H1 (cell line): ENCODE measurements at regions not wholly inside any gene's neighbourhood (a gene's known extent, or its start where the extent isn't known, plus 50 kb on each side); places are given as distances from the start of the nearest gene placed in this dataset.
A peak's percentile ranks its signal among the peaks of the same experiment; 100 is the strongest.

ENCODE experiments used
- CTCF ChIA-PET: fragments of 300-600 bp; sonication (Branson Sonifier 250); formaldehyde crosslinking; loops from one replicate; lab custom pipeline; 2021; ENCODE audit not compliant: partially characterized antibody; lab: Charles Lee
- POLR2A ChIA-PET: fragments of 300-600 bp; sonication (Branson Sonifier 250); formaldehyde crosslinking; loops from one replicate; lab custom pipeline; 2021; ENCODE audit warnings: inconsistent platforms; ENCODE audit not compliant: partially characterized antibody; lab: Charles Lee
- DNase-seq, 2 experiments: peaks; one replicate each; pipeline versions ENCODE4 v3.0.0 to v3.0.0-alpha.2; 2010 to 2022; ENCODE audit warnings: low spot score in 2 of 2, low read depth in 1 of 2, mixed read lengths in 1 of 2
- FAIRE-seq: peaks from 2 replicates; lab custom pipeline; 2011; peaks lifted over from hg19 to GRCh38; lab: Jason Lieb, UNC
- H2AFZ ChIP-seq: 2 replicates; pipeline ENCODE4 v1.8.1; 2012; ENCODE audit warnings: low read length, inconsistent platforms
- H2AK5ac ChIP-seq: 2 replicates; pipeline ENCODE4 v1.6.1; 2013; ENCODE audit warnings: low read depth, low read length
- H2BK120ac ChIP-seq: replicated peaks from 2 replicates; pipeline ENCODE3; 2013; ENCODE audit warnings: low read depth, low read length, inconsistent platforms
- H2BK12ac ChIP-seq: 2 replicates; pipeline ENCODE4 v1.6.1; 2013; ENCODE audit warnings: low read depth, low read length
- H2BK15ac ChIP-seq: 2 replicates; pipeline ENCODE4 v1.6.1; 2013; ENCODE audit warnings: low read length
- H2BK20ac ChIP-seq: 2 replicates; pipeline ENCODE4 v1.6.1; 2013; ENCODE audit warnings: low read length
- H2BK5ac ChIP-seq: 2 replicates; pipeline ENCODE4 v1.6.1; 2013; ENCODE audit warnings: low read depth, low read length
- H3K14ac ChIP-seq: 2 replicates; pipeline ENCODE4 v1.6.1; 2013; ENCODE audit warnings: inconsistent platforms; ENCODE audit not compliant: insufficient read length
- H3K18ac ChIP-seq: 2 replicates; pipeline ENCODE4 v1.6.1; 2013; ENCODE audit warnings: low read length; ENCODE audit errors: extremely low read depth
- H3K23ac ChIP-seq: 2 replicates; pipeline ENCODE4 v1.6.1; 2013; ENCODE audit warnings: inconsistent platforms; ENCODE audit not compliant: insufficient read length
- H3K23me2 ChIP-seq: 2 replicates; pipeline ENCODE4 v1.6.1; 2013; ENCODE audit warnings: low read depth, low read length
- H3K27ac ChIP-seq: 2 replicates; pipeline ENCODE4 v1.6.1; 2011; ENCODE audit warnings: low read depth, low read length, inconsistent platforms
- H3K27me3 ChIP-seq, 4 experiments: replicated peaks in 1 of 4; 1 replicate in 1 of 4; 2 replicates in 3 of 4; pipeline versions ENCODE4 v1.6.1 to v1.8.1; 2011 to 2013; ENCODE audit warnings: low read length in 3 of 4, mild to moderate bottlenecking in 3 of 4, inconsistent platforms in 2 of 4, mixed read lengths in 2 of 4, moderate library complexity in 1 of 4; ENCODE audit not compliant: control insufficient read depth in 3 of 4, insufficient read depth in 3 of 4; ENCODE audit errors: extremely low read depth in 1 of 4
- H3K36me3 ChIP-seq, 4 experiments: 2 replicates each; pipeline versions ENCODE4 v1.6.1 to v1.8.1; 2011 to 2013; ENCODE audit warnings: mild to moderate bottlenecking in 4 of 4, low read length in 3 of 4, moderate library complexity in 2 of 4, control low read depth in 1 of 4, inconsistent platforms in 1 of 4; ENCODE audit not compliant: insufficient read depth in 4 of 4, control insufficient read depth in 2 of 4
- H3K4ac ChIP-seq: replicated peaks from 2 replicates; pipeline ENCODE3; 2013; ENCODE audit warnings: low read length, low read depth, mixed read lengths, inconsistent platforms; ENCODE audit not compliant: insufficient read length
- H3K4me1 ChIP-seq, 4 experiments: replicated peaks in 1 of 4; 1 replicate in 1 of 4; 2 replicates in 3 of 4; pipeline versions ENCODE4 v1.6.1 to v1.8.1; 2011 to 2013; ENCODE audit warnings: low read length in 3 of 4, inconsistent platforms in 2 of 4, mixed read lengths in 1 of 4; ENCODE audit not compliant: insufficient read depth in 4 of 4, control insufficient read depth in 3 of 4
- H3K4me2 ChIP-seq, 2 experiments: 2 replicates each; pipeline versions ENCODE4 v1.6.1 to v1.8.1; 2011 to 2013; ENCODE audit warnings: low read depth in 2 of 2, low read length in 2 of 2, control low read depth in 1 of 2, inconsistent platforms in 1 of 2, mild to moderate bottlenecking in 1 of 2; ENCODE audit not compliant: insufficient read depth in 1 of 2
- H3K4me3 ChIP-seq, 4 experiments: fragments of 200-600, 300-600 bp in 1 of 4; sonication (generic), shearing (Covaris generic), sonication (Bioruptor Twin) in 1 of 4; 2 replicates each; pipeline versions ENCODE4 v1.5.1 to v1.8.1; 2011 to 2016; ENCODE audit warnings: low read length in 4 of 4, low read depth in 3 of 4, control low read depth in 2 of 4, inconsistent platforms in 2 of 4, mild to moderate bottlenecking in 2 of 4, mixed read lengths in 1 of 4, moderate library complexity in 1 of 4; ENCODE audit not compliant: insufficient read depth in 2 of 4; ENCODE audit errors: extremely low read depth in 1 of 4
- H3K56ac ChIP-seq: replicated peaks from 2 replicates; pipeline ENCODE3; 2013; ENCODE audit warnings: low read depth, mild to moderate bottlenecking, mixed read lengths, low read length, inconsistent platforms; ENCODE audit not compliant: insufficient read length
- H3K79me1 ChIP-seq: 2 replicates; pipeline ENCODE4 v1.6.1; 2013; ENCODE audit warnings: low read depth, low read length, control low read depth
- H3K79me2 ChIP-seq, 2 experiments: 2 replicates each; pipeline versions ENCODE4 v1.6.1 to v1.8.1; 2012 to 2013; ENCODE audit warnings: low read length in 2 of 2, mild to moderate bottlenecking in 2 of 2, inconsistent platforms in 1 of 2; ENCODE audit not compliant: insufficient read depth in 2 of 2, control insufficient read depth in 1 of 2
- H3K9ac ChIP-seq, 4 experiments: replicated peaks in 1 of 4; 1 replicate in 1 of 4; 2 replicates in 3 of 4; pipeline versions ENCODE4 v1.6.1 to v1.8.1; 2011 to 2013; ENCODE audit warnings: low read depth in 3 of 4, low read length in 3 of 4, control low read depth in 2 of 4, mild to moderate bottlenecking in 2 of 4, moderate library complexity in 2 of 4, inconsistent platforms in 1 of 4; ENCODE audit errors: extremely low read depth in 1 of 4
- H3K9me3 ChIP-seq, 2 experiments: 2 replicates each; pipeline versions ENCODE4 v1.6.1 to v1.8.1; 2012 to 2013; ENCODE audit warnings: mild to moderate bottlenecking in 2 of 2, moderate library complexity in 2 of 2, control low read depth in 1 of 2, inconsistent platforms in 1 of 2, low read depth in 1 of 2, low read length in 1 of 2, mixed read lengths in 1 of 2; ENCODE audit not compliant: insufficient read depth in 2 of 2
- H4K20me1 ChIP-seq, 2 experiments: replicated peaks in 1 of 2; 2 replicates each; pipeline versions ENCODE3 to v1.8.1; 2011 to 2013; ENCODE audit warnings: inconsistent platforms in 2 of 2, low read length in 2 of 2, mild to moderate bottlenecking in 1 of 2; ENCODE audit not compliant: insufficient read depth in 2 of 2, control insufficient read depth in 1 of 2
- H4K5ac ChIP-seq: 2 replicates; pipeline ENCODE4 v1.6.1; 2013; ENCODE audit warnings: low read length, low read depth, mixed read lengths, inconsistent platforms; ENCODE audit not compliant: insufficient read length
- H4K8ac ChIP-seq: 2 replicates; pipeline ENCODE4 v1.8.0; 2013; ENCODE audit warnings: mild to moderate bottlenecking, moderate library complexity, low read length, inconsistent platforms; ENCODE audit not compliant: insufficient read depth; ENCODE audit errors: extremely low read depth
- H4K91ac ChIP-seq: replicated peaks from 2 replicates; pipeline ENCODE3; 2013; ENCODE audit warnings: low read length, mixed read lengths, inconsistent platforms; ENCODE audit not compliant: insufficient read length
- ASH2L ChIP-seq: fragments of 200-600, 300-600 bp; sonication (generic); IDR thresholded peaks from one replicate; pipeline ENCODE4 v1.7.1; 2017; ENCODE audit warnings: low read length
- BACH1 ChIP-seq: IDR thresholded peaks from 2 replicates; pipeline ENCODE4 v1.6.1; 2012; ENCODE audit warnings: low read length, improper control_type of control experiment
- BCL11A ChIP-seq, 2 experiments: IDR thresholded peaks; one replicate each; pipeline ENCODE4 v1.6.1; 2011; ENCODE audit warnings: low read depth in 2 of 2, low read length in 2 of 2, mild to moderate bottlenecking in 2 of 2
- CBX5 ChIP-seq: fragments of 300-800, 300-1000 bp; sonication (generic); IDR thresholded peaks from 2 replicates; pipeline ENCODE4 v1.7.1; 2016; ENCODE audit warnings: antibody characterized with exemption, low read length, low read depth
- CHD2 ChIP-seq: IDR thresholded peaks from 2 replicates; pipeline ENCODE4 v1.6.1; 2012; ENCODE audit warnings: low read length, improper control_type of control experiment
- CREB1 ChIP-seq: IDR thresholded peaks from 2 replicates; pipeline ENCODE4 v1.6.1; 2012; ENCODE audit warnings: inconsistent platforms
- EGR1 ChIP-seq: IDR thresholded peaks from 2 replicates; pipeline ENCODE4 v1.6.1; 2011; ENCODE audit warnings: low read depth, low read length, borderline replicate concordance
- RXRA ChIP-seq: IDR thresholded peaks from 2 replicates; pipeline ENCODE4 v1.6.1; 2011; ENCODE audit warnings: low read depth, mild to moderate bottlenecking, low read length, moderate library complexity; ENCODE audit not compliant: insufficient read depth
- SP1 ChIP-seq: IDR thresholded peaks from 2 replicates; pipeline ENCODE4 v1.6.1; 2011; ENCODE audit warnings: low read depth, low read length
- SP2 ChIP-seq: IDR thresholded peaks from 2 replicates; pipeline ENCODE4 v1.6.1; 2012; ENCODE audit warnings: mild to moderate bottlenecking, low read length, inconsistent platforms
- TBP ChIP-seq: IDR thresholded peaks from 2 replicates; pipeline ENCODE4 v1.6.1; 2011; ENCODE audit warnings: low read depth, low read length, improper control_type of control experiment
- whole genome bisulfite sequencing, 2 experiments: shearing (Covaris generic) in 1 of 2; methylation state at CpG; one replicate each; pipeline versions ENCODE4 v1.1.6 to v1.1.7; 2013 to 2015; ENCODE audit warnings: low lambda C conversion rate in 2 of 2, mixed read lengths in 2 of 2, inconsistent platforms in 1 of 2, low coverage in 1 of 2, missing lambda C conversion rate in 1 of 2; ENCODE audit not compliant: insufficient replicate concordance in 2 of 2, insufficient coverage in 1 of 2, insufficient read length in 1 of 2; ENCODE audit errors: extremely low coverage in 1 of 2, missing lambda C conversion rate in 1 of 2; 5-methylcytosine and 5-hydroxymethylcytosine counted together
- TF ChIP-seq, protein P1 (sequence below): IDR thresholded peaks from 2 replicates; pipeline ENCODE4 v1.6.1; 2012; ENCODE audit warnings: inconsistent platforms
- TF ChIP-seq, protein P2 (sequence below), 3 experiments: IDR thresholded peaks; 1 replicate in 2 of 3; 2 replicates in 1 of 3; pipeline versions ENCODE4 v1.5.1 to v1.6.1; 2011; ENCODE audit warnings: low read length in 3 of 3, mild to moderate bottlenecking in 3 of 3, inconsistent platforms in 2 of 3, low read depth in 1 of 3, moderate library complexity in 1 of 3; ENCODE audit not compliant: insufficient read depth in 1 of 3; ENCODE audit errors: control extremely low read depth in 1 of 3

DNA sequence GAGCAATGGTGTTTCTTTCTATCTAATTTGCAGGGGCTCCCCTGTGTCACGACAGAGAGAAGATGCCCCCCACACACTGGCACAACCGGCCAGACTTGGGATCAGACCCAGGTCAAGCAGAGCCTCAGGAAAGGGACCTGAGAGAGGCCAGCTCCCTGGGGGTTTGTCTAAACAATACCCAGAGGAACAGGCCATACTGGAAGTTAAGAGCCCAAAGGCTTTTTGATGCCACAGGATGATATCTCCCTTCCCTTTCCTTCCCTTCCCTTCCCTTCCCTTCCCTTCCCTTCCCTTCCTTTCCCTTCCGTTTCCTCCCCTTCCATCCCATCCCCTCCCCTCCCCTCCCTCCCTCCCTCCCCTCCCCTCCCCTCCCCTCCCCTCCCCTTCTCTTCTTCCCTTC, 139.2 kb downstream of the ARL4C start:
- Histone ChIP-seq H4K91ac (no peak overlapping the region), H3K23me2 (no peaks in the 10 kb centered on the region), H2BK12ac (0 out of 2 replicates have a peak overlapping the region, but pooled peaks have one; percentile 43), H3K4me3 (no peak overlapping the region), H3K27ac (no peak overlapping the region), H2BK5ac (no peak overlapping the region), H3K79me1 (no peaks in the 10 kb centered on the region), H3K9ac (no peak overlapping the region), H2AFZ (no peak overlapping the region), H3K9me3 (peaks cover 2 to 6% of the 10 kb centered on the region in 2 experiments; a peak in 1 of 4 replicates), H4K8ac (peak overlapping the region; percentile 17; the same call in 1 of the 2 replicates), H3K4me2 (no peak overlapping the region), H4K20me1 (no peaks in the 10 kb centered on the region), H3K36me3 (no peaks in the 10 kb centered on the region), H3K56ac (no peak overlapping the region), H2AK5ac (no peak overlapping the region), H3K4ac (no peak overlapping the region), H4K5ac (no peak overlapping the region), H3K4me1 (peaks cover 0 to 6% (median 3%) of the 10 kb centered on the region in 4 experiments; a peak in 4 of 7 replicates), H3K14ac (no peak overlapping the region), H3K79me2 (no peaks in the 10 kb centered on the region), H2BK15ac (no peak overlapping the region), H2BK20ac (no peak overlapping the region), H3K18ac (no peak overlapping the region; the same call in 1 of the 2 replicates), H2BK120ac (no peak overlapping the region), H3K27me3 (no peaks in the 10 kb centered on the region; a peak in 1 of 7 replicates), H3K23ac (no peak overlapping the region)
- WGBS, 2 experiments, result 56 to 93% methylated on average over 1 to 3 of the region's 3 CpGs
- DNase-seq, result no peak
- POLR2A ChIA-PET, result no interaction called here
- CTCF ChIA-PET, result interaction anchor here (1.3 kb wide), 1 partner anchor 58 kb away, joined by 3 read pairs; no protein-coding TSS in a partner anchor
- no peak for FAIRE-seq
- TF ChIP-seq BCL11A (IDR thresholded peaks at IDR 0.05; ENCODE audit: low read depth in 2 of 2, low read length in 2 of 2) (no peak), EGR1 (no peak), SP2 (no peak), SP1 (no peak), CHD2 (no peak), RXRA (no peak), CREB1 (no peak), BACH1 (no peak), TBP (no peak), CBX5 (no peak), ASH2L (no peak)
- TF ChIP-seq, protein P1, sequence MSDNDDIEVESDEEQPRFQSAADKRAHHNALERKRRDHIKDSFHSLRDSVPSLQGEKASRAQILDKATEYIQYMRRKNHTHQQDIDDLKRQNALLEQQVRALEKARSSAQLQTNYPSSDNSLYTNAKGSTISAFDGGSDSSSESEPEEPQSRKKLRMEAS, result no peak
- TF ChIP-seq, protein P2, sequence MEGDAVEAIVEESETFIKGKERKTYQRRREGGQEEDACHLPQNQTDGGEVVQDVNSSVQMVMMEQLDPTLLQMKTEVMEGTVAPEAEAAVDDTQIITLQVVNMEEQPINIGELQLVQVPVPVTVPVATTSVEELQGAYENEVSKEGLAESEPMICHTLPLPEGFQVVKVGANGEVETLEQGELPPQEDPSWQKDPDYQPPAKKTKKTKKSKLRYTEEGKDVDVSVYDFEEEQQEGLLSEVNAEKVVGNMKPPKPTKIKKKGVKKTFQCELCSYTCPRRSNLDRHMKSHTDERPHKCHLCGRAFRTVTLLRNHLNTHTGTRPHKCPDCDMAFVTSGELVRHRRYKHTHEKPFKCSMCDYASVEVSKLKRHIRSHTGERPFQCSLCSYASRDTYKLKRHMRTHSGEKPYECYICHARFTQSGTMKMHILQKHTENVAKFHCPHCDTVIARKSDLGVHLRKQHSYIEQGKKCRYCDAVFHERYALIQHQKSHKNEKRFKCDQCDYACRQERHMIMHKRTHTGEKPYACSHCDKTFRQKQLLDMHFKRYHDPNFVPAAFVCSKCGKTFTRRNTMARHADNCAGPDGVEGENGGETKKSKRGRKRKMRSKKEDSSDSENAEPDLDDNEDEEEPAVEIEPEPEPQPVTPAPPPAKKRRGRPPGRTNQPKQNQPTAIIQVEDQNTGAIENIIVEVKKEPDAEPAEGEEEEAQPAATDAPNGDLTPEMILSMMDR (IDR thresholded peaks at IDR 0.05; ENCODE audit: control extremely low read depth in 1 of 3, insufficient read depth in 1 of 3, low read depth in 1 of 3, low read length in 3 of 3), result no peak
